Gastroesophageal sphincter (tissue), 4 donors: ENCODE measurements at regions not wholly inside any gene's neighbourhood (a gene's known extent, or its start where the extent isn't known, plus 50 kb on each side); places are given as distances from the start of the nearest gene placed in this dataset.
"Not testable (repeated sequence)": the region's sequence is repeated elsewhere in the genome, so short reads cannot be mapped to it uniquely, and the experiment has no call there.

Experiments used
- ATAC-seq: fragments of 150-250 bp; one replicate; pipeline ENCODE4 v1.9.1; 2016; ENCODE audit warnings: mild to moderate bottlenecking, moderate library complexity
- H3K27ac ChIP-seq, 4 donors: fragments of 200-600 bp; sonication (generic) in 3 of 4; 1 replicate in 3 of 4; 2 replicates in 1 of 4; pipeline ENCODE4 v1.5.1; 2016 to 2019
- H3K27me3 ChIP-seq: fragments of 200-600 bp; sonication (generic); one replicate; pipeline ENCODE4 v1.5.1; 2019
- H3K36me3 ChIP-seq, 2 donors: fragments of 200-600 bp; sonication (generic); one replicate each; pipeline ENCODE4 v1.5.1; 2019; ENCODE audit warnings: control low read depth in 1 of 2
- H3K4me1 ChIP-seq, 3 donors: fragments of 200-600 bp; sonication (generic); 1 replicate in 2 of 3; 2 replicates in 1 of 3; pipeline ENCODE4 v1.5.1; 2016 to 2019; ENCODE audit warnings: control low read depth in 2 of 3
- H3K4me3 ChIP-seq, 2 donors: fragments of 200-600 bp; sonication (generic); one replicate each; pipeline ENCODE4 v1.5.1; 2019; ENCODE audit warnings: mild to moderate bottlenecking in 1 of 2, moderate library complexity in 1 of 2
- H3K9me3 ChIP-seq, 3 donors: fragments of 200-600 bp; sonication (generic); one replicate each; pipeline ENCODE4 v1.5.1; 2017 to 2019; ENCODE audit warnings: control low read depth in 2 of 3
- EP300 ChIP-seq: sonication (generic); formaldehyde crosslinking; IDR thresholded peaks from one replicate; pipeline ENCODE4 v1.6.1; 2017; ENCODE audit warnings: antibody characterized with exemption, mild to moderate bottlenecking
- POLR2A ChIP-seq, 2 donors: fragments of 450-650 bp; IDR thresholded peaks; one replicate each; pipeline ENCODE4 v1.6.1; 2017; ENCODE audit warnings: antibody characterized with exemption in 2 of 2, mild to moderate bottlenecking in 2 of 2, moderate library complexity in 1 of 2
- POLR2AphosphoS5 ChIP-seq: sonication (generic); formaldehyde crosslinking; IDR thresholded peaks from one replicate; pipeline ENCODE4 v1.6.1; 2017; ENCODE audit warnings: antibody characterized with exemption
- WGBS, 2 donors: methylation state at CpG; one replicate each; pipeline ENCODE4 v1.1.5; 2018; ENCODE audit warnings: low coverage in 1 of 2; 5-methylcytosine and 5-hydroxymethylcytosine counted together
- TF ChIP-seq, protein P1 (sequence below), 4 experiments: fragments of 200-600 bp in 2 of 4; fragments of 450-650 bp in 2 of 4; sonication (generic) in 1 of 4; IDR thresholded peaks; one replicate each; pipeline ENCODE4 v1.5.1; 2017 to 2019; ENCODE audit warnings: antibody characterized with exemption in 4 of 4, mild to moderate bottlenecking in 2 of 4, moderate library complexity in 2 of 4

DNA sequence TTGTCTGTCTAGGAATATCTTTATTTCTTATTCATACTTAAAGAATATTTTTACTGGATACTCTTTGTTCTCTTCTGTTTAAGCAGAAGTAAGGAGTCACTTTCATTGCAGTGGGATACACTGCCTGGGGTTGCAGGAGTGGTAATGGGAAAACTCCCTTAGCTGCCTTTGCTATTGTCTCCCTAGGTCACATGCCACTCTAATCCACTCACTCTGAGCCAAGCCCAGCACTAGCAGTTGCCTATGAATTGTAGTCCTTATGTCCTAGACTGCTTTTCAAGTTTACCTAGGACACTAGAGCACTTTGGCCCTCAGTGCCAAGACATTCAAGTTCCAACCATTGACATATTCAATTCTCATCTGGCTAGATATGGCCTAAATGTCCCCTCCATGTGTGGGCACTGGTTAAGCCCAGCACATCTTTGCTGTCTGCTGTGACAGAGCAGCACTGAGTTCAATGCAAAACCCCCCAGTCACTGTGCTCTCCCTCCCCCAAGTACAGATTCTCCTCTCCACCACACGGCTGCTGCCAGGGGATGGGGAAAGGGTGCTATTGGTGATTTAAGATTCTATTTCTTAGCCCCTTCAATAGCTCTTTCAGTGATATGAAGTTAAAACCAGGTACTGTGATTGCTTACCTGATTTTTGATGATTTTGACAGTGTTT lies 991.7 kb upstream of the KCND2 start:
- 57% methylated on average over 1 of the region's 1 CpG for WGBS, 2 donors
- TF ChIP-seq EP300: no peak
- TF ChIP-seq POLR2A (IDR thresholded peaks at IDR 0.05): no peak
- no peak for TF ChIP-seq POLR2AphosphoS5
- TF ChIP-seq, protein P1, sequence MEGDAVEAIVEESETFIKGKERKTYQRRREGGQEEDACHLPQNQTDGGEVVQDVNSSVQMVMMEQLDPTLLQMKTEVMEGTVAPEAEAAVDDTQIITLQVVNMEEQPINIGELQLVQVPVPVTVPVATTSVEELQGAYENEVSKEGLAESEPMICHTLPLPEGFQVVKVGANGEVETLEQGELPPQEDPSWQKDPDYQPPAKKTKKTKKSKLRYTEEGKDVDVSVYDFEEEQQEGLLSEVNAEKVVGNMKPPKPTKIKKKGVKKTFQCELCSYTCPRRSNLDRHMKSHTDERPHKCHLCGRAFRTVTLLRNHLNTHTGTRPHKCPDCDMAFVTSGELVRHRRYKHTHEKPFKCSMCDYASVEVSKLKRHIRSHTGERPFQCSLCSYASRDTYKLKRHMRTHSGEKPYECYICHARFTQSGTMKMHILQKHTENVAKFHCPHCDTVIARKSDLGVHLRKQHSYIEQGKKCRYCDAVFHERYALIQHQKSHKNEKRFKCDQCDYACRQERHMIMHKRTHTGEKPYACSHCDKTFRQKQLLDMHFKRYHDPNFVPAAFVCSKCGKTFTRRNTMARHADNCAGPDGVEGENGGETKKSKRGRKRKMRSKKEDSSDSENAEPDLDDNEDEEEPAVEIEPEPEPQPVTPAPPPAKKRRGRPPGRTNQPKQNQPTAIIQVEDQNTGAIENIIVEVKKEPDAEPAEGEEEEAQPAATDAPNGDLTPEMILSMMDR (IDR thresholded peaks at IDR 0.05): no peak
- Histone ChIP-seq H3K4me1 (no peaks in the 10 kb centered on the region), H3K4me3 (no peak overlapping the region), H3K27me3 (no peaks in the 10 kb centered on the region), H3K9me3 (no peaks in the 10 kb centered on the region), H3K27ac (no peak overlapping the region), H3K36me3 (no peaks in the 10 kb centered on the region)
- ATAC-seq: no peak

DNA sequence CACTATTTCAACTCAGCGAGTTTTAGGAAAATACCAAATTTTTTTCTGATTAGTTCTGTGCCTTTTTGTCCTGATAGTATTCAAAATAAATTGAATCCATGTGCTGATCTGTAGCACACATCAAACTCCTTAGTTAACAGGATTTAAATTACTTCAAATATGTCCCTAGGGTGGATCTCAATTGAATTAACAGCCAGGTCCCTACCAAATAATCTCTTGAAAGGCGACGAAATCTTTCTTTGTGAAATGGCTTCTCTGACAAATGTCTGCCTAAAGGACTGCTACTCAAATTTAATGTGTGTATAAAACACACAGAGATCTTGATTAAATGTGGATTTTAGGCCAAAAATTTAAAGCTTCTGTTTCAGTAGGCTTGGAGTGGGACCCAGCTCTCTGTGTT lies 989.6 kb upstream of the KCND2 start:
- ATAC-seq: no peak

DNA sequence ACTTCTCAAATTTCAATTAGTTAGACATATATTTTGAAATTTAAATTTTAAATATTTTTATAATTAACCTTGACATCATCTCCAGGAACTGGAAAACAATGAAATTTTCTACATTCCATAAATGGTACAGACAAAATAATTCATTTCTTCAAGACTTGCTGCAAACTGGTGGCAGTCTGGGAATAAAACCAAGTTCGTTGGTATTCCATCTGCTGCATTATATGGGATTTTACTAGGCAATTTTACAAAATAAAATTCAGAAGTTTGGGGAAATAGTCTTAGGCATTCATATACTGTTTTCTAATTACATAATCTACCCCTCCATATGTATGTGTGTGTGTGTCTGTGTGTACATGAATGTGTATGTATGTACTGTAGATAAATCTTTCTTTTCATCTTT lies 984.6 kb upstream of the KCND2 start:
- WGBS, 2 donors: 53 to 92% methylated on average over 1 of the region's 1 CpG
- Histone ChIP-seq H3K9me3 (no peaks in the 10 kb centered on the region), H3K27ac (no peak overlapping the region), H3K4me3 (no peak overlapping the region), H3K36me3 (no peaks in the 10 kb centered on the region), H3K27me3 (no peaks in the 10 kb centered on the region), H3K4me1 (no peaks in the 10 kb centered on the region)
- TF ChIP-seq, protein P1 (IDR thresholded peaks at IDR 0.05): no peak
- no peak for ATAC-seq

More for the DNA sequence above, 989.6 kb upstream of the KCND2 start:
- 78 to 96% methylated on average over 1 to 3 of the region's 3 CpGs for WGBS, 2 donors
- TF ChIP-seq EP300 (no peak), POLR2A (IDR thresholded peaks at IDR 0.05) (no peak)
- no peaks in the 10 kb centered on the region for H3K4me1 ChIP-seq
- H3K4me3 ChIP-seq: no peak overlapping the region
- H3K9me3 ChIP-seq: no peaks in the 10 kb centered on the region
- H3K36me3 ChIP-seq: no peaks in the 10 kb centered on the region
- H3K27ac ChIP-seq: no peak overlapping the region
- H3K27me3 ChIP-seq: no peaks in the 10 kb centered on the region

DNA sequence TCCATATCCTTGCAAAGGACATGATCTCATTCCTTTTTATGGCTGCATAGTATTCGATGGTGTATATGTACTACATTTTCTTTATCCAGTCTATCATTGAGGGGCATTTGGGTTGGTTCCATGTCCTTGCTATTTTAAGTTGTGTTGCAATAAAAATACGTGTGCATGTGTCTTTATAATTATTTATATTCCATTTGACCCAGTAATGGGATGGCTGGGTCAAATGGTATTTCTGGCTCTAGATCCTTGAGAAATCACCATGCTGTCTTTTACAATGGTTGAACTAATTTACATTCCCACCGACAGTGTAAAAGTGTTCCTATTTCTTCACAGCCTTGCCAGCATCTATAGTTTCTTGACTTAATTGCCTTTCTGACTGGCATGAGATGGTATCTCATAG lies 972.6 kb upstream of the KCND2 start:
- H3K9me3 ChIP-seq, H3K27me3 ChIP-seq, ATAC-seq, H3K36me3 ChIP-seq, H3K4me1 ChIP-seq, H3K4me3 ChIP-seq, H3K27ac ChIP-seq: not testable (repeated sequence)
- WGBS, 2 donors: 55 to 66% methylated on average over 3 of the region's 3 CpGs

DNA sequence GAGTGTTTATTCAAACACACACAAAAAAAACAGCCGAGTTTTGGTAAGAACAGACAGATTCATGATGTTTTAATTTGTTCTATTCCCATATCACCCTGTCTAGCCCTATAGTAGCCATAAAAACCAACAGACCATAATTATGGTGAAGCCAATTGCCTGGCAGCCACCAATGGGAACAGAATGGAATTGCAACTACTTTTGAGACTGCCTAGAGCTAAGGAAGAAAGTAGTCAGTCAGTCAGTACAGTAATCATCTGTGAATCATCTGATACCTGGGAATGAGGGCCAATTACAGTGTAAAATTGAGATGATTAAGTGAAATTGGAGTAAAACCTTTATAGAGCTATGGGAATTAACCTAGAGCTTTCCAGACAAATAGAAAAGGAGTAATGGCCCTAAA lies 952.7 kb upstream of the KCND2 start:
- no peak overlapping the region for H3K4me3 ChIP-seq
- no peaks in the 10 kb centered on the region for H3K9me3 ChIP-seq
- H3K27ac ChIP-seq: no peak overlapping the region
- ATAC-seq: no peak
- H3K36me3 ChIP-seq: no peaks in the 10 kb centered on the region
- no peaks in the 10 kb centered on the region for H3K4me1 ChIP-seq
- no peaks in the 10 kb centered on the region for H3K27me3 ChIP-seq
- WGBS, 2 donors: 33 to 50% methylated on average over 1 of the region's 1 CpG
- TF ChIP-seq POLR2A (IDR thresholded peaks at IDR 0.05) (no peak), POLR2AphosphoS5 (no peak), EP300 (no peak)
- TF ChIP-seq, protein P1 (IDR thresholded peaks at IDR 0.05): no peak

DNA sequence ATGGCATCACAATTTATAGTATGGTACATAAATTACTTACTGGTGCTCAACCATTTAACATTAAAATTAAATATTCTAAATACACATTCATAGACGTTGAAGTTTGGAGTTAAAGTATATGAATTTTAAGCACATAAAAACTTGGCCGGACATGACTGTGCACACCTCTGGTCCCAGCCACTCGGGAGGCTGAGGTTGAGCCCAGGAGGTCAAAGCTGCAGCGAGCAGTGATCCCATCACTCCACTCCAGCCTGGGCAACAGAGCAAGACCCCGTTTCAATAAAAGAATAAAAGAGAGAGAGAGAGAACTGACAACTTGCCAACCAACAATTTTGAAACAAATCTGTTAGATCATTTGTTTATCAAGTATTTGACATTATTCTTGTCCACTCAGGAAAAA lies 943.3 kb upstream of the KCND2 start:
- Histone ChIP-seq H3K9me3 (no peaks in the 10 kb centered on the region), H3K4me3 (no peak overlapping the region), H3K4me1 (no peaks in the 10 kb centered on the region), H3K36me3 (no peaks in the 10 kb centered on the region), H3K27ac (no peak overlapping the region), H3K27me3 (no peaks in the 10 kb centered on the region)
- 83 to 93% methylated on average over 1 to 5 of the region's 5 CpGs for WGBS, 2 donors
- TF ChIP-seq, protein P1 (IDR thresholded peaks at IDR 0.05): no peak
- TF ChIP-seq EP300 (no peak), POLR2A (IDR thresholded peaks at IDR 0.05) (no peak), POLR2AphosphoS5 (no peak)
- ATAC-seq: no peak
